ENCODE measurements at regions not wholly inside any gene's neighbourhood (a gene's known extent, or its start where the extent isn't known, plus 50 kb on each side); places are given as distances from the start of the nearest gene placed in this dataset.

- TF ChIP-seq EZH2phosphoT487 (IDR thresholded peaks at IDR 0.05), result no peak
- TF ChIP-seq CTCF (IDR thresholded peaks at IDR 0.05), result no peak
Measured at GRCh38 chr14:30256627-30257026, 302.3 kb upstream of the G2E3 start.

All from neural progenitor cell (in vitro differentiated cells).